ENCODE measurements at regions not wholly inside any gene's neighbourhood (a gene's known extent, or its start where the extent isn't known, plus 50 kb on each side); places are given as distances from the start of the nearest gene placed in this dataset.

DNA sequence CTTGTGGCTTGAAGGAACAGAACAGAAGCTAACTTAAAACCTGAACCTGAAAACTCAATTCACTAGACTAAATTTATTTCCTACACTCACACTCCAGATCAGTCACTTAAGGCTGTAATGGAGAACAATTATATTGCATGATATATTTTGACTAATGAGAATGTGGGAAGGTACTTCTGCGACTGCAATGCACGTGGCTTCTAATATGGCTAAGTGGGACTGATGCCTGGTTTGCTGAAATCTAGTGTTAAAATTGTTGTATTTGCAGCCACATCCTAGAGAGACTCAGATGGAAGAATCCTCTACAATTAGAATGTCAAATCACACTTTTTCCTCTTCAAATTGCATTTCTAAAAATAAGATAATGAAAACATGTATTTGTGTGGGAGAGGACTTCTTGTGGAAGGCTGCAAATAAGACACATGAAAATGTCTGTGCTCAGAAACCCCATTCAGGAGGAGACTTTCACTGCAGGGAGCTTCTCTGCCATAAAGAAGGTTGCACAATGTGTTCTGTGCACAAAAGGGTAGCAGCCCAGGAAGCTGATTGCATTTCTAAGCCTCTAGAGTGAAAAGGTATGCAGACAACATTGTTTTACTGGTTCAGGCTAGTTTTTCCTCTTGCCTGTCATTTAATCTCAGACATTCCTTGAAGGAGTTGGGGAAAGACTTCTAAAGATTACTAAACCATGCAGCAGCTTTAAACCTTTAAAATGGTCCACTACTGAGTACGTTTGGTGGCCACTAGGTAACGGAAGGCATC, 224.3 kb downstream of the NEDD1 start:
- TF ChIP-seq, protein P1, sequence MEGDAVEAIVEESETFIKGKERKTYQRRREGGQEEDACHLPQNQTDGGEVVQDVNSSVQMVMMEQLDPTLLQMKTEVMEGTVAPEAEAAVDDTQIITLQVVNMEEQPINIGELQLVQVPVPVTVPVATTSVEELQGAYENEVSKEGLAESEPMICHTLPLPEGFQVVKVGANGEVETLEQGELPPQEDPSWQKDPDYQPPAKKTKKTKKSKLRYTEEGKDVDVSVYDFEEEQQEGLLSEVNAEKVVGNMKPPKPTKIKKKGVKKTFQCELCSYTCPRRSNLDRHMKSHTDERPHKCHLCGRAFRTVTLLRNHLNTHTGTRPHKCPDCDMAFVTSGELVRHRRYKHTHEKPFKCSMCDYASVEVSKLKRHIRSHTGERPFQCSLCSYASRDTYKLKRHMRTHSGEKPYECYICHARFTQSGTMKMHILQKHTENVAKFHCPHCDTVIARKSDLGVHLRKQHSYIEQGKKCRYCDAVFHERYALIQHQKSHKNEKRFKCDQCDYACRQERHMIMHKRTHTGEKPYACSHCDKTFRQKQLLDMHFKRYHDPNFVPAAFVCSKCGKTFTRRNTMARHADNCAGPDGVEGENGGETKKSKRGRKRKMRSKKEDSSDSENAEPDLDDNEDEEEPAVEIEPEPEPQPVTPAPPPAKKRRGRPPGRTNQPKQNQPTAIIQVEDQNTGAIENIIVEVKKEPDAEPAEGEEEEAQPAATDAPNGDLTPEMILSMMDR (tag by site-specific recombination; IDR thresholded peaks at IDR 0.05) = no peak
- TF ChIP-seq HOXC10 (CRISPR knock-in tag; IDR thresholded peaks at IDR 0.05) (no peak), SP2 (tag by site-specific recombination; IDR thresholded peaks at IDR 0.05) (no peak), TCF7L2 (IDR thresholded peaks at IDR 0.05; ENCODE audit: borderline replicate concordance, low read depth, low read length) (no peak), ZNF394 (tag by site-specific recombination; IDR thresholded peaks at IDR 0.05; ENCODE audit: borderline replicate concordance) (no peak)
- TF ChIP-seq, protein P2, sequence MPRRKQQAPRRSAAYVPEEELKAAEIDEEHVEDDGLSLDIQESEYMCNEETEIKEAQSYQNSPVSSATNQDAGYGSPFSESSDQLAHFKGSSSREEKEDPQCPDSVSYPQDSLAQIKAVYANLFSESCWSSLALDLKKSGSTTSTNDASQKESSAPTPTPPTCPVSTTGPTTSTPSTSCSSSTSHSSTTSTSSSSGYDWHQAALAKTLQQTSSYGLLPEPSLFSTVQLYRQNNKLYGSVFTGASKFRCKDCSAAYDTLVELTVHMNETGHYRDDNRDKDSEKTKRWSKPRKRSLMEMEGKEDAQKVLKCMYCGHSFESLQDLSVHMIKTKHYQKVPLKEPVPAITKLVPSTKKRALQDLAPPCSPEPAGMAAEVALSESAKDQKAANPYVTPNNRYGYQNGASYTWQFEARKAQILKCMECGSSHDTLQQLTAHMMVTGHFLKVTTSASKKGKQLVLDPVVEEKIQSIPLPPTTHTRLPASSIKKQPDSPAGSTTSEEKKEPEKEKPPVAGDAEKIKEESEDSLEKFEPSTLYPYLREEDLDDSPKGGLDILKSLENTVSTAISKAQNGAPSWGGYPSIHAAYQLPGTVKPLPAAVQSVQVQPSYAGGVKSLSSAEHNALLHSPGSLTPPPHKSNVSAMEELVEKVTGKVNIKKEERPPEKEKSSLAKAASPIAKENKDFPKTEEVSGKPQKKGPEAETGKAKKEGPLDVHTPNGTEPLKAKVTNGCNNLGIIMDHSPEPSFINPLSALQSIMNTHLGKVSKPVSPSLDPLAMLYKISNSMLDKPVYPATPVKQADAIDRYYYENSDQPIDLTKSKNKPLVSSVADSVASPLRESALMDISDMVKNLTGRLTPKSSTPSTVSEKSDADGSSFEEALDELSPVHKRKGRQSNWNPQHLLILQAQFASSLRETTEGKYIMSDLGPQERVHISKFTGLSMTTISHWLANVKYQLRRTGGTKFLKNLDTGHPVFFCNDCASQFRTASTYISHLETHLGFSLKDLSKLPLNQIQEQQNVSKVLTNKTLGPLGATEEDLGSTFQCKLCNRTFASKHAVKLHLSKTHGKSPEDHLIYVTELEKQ (tag by site-specific recombination; IDR thresholded peaks at IDR 0.05; ENCODE audit: borderline replicate concordance) = no peak
